ENCODE measurements at regions not wholly inside any gene's neighbourhood (a gene's known extent, or its start where the extent isn't known, plus 50 kb on each side); places are given as distances from the start of the nearest gene placed in this dataset.
A peak's percentile ranks its signal among the peaks of the same experiment; 100 is the strongest.
"Not testable (repeated sequence)": the region's sequence is repeated elsewhere in the genome, so short reads cannot be mapped to it uniquely, and the experiment has no call there.

- Histone ChIP-seq H3K9me3 (ENCODE audit: control insufficient read depth, low read depth, low read length) (peaks cover 5% of the 10 kb centered on the region), H3K9ac (ENCODE audit: low read length) (no peak overlapping the region), H3K27me3 (ENCODE audit: control insufficient read depth, insufficient read depth, low read length) (no peaks in the 10 kb centered on the region), H3K4me3 (ENCODE audit: low read length) (no peak overlapping the region), H3K27ac (ENCODE audit: low read length) (no peak overlapping the region), H3K36me3 (ENCODE audit: control insufficient read depth, low read depth, low read length) (no peaks in the 10 kb centered on the region), H3K4me1 (ENCODE audit: control insufficient read depth, low read depth, low read length) (peaks cover 39% of the 10 kb centered on the region)
These were observed 128.2 kb downstream of the SLC7A11 start for GRCh38 chr4:138113819-138114400.

GRCh38 chr4:138112890-138113289 lies 129.3 kb downstream of the SLC7A11 start:
- not testable (repeated sequence) for H3K27me3 ChIP-seq (ENCODE audit: control insufficient read depth, insufficient read depth, low read length); H3K27ac ChIP-seq (ENCODE audit: low read length); H3K9ac ChIP-seq (ENCODE audit: low read length); H3K36me3 ChIP-seq (ENCODE audit: control insufficient read depth, low read depth, low read length)
- Histone ChIP-seq H3K4me3 (ENCODE audit: low read length) (peak overlapping the region; percentile 5), H3K9me3 (ENCODE audit: control insufficient read depth, low read depth, low read length) (peaks cover 10% of the 10 kb centered on the region), H3K4me1 (ENCODE audit: control insufficient read depth, low read depth, low read length) (peaks cover 39% of the 10 kb centered on the region)

GRCh38 chr4:138112389-138112788 lies 129.8 kb downstream of the SLC7A11 start:
- Histone ChIP-seq H3K9ac (ENCODE audit: low read length) (no peak overlapping the region), H3K27me3 (ENCODE audit: control insufficient read depth, insufficient read depth, low read length) (no peaks in the 10 kb centered on the region), H3K4me3 (ENCODE audit: low read length) (peak overlapping the region; percentile 5), H3K36me3 (ENCODE audit: control insufficient read depth, low read depth, low read length) (no peaks in the 10 kb centered on the region), H3K9me3 (ENCODE audit: control insufficient read depth, low read depth, low read length) (peaks cover 10% of the 10 kb centered on the region), H3K4me1 (ENCODE audit: control insufficient read depth, low read depth, low read length) (peaks cover 39% of the 10 kb centered on the region), H3K27ac (ENCODE audit: low read length) (no peak overlapping the region)

GRCh38 chr4:138111462-138112000 lies 130.6 kb downstream of the SLC7A11 start:
- Histone ChIP-seq H3K27ac (ENCODE audit: low read length) (no peak overlapping the region), H3K36me3 (ENCODE audit: control insufficient read depth, low read depth, low read length) (no peaks in the 10 kb centered on the region), H3K9ac (ENCODE audit: low read length) (no peak overlapping the region), H3K4me1 (ENCODE audit: control insufficient read depth, low read depth, low read length) (peaks cover 39% of the 10 kb centered on the region), H3K9me3 (ENCODE audit: control insufficient read depth, low read depth, low read length) (peaks cover 10% of the 10 kb centered on the region), H3K4me3 (ENCODE audit: low read length) (peak overlapping the region; percentile 5), H3K27me3 (ENCODE audit: control insufficient read depth, insufficient read depth, low read length) (no peaks in the 10 kb centered on the region)

GRCh38 chr4:138110815-138111214 lies 131.3 kb downstream of the SLC7A11 start:
- Histone ChIP-seq H3K9ac (ENCODE audit: low read length) (no peak overlapping the region), H3K36me3 (ENCODE audit: control insufficient read depth, low read depth, low read length) (no peaks in the 10 kb centered on the region), H3K27ac (ENCODE audit: low read length) (no peak overlapping the region), H3K4me3 (ENCODE audit: low read length) (no peak overlapping the region), H3K4me1 (ENCODE audit: control insufficient read depth, low read depth, low read length) (peaks cover 39% of the 10 kb centered on the region), H3K27me3 (ENCODE audit: control insufficient read depth, insufficient read depth, low read length) (no peaks in the 10 kb centered on the region), H3K9me3 (ENCODE audit: control insufficient read depth, low read depth, low read length) (peaks cover 10% of the 10 kb centered on the region)

GRCh38 chr4:138107023-138107422 lies 135.1 kb downstream of the SLC7A11 start:
- no peak overlapping the region for H3K9ac ChIP-seq (ENCODE audit: low read length)
- no peaks in the 10 kb centered on the region for H3K27me3 ChIP-seq (ENCODE audit: control insufficient read depth, insufficient read depth, low read length)
- peaks cover 10% of the 10 kb centered on the region for H3K9me3 ChIP-seq (ENCODE audit: control insufficient read depth, low read depth, low read length)
- H3K36me3 ChIP-seq (ENCODE audit: control insufficient read depth, low read depth, low read length): no peaks in the 10 kb centered on the region
- H3K27ac ChIP-seq (ENCODE audit: low read length): no peak overlapping the region
- H3K4me3 ChIP-seq (ENCODE audit: low read length): no peak overlapping the region
- H3K4me1 ChIP-seq (ENCODE audit: control insufficient read depth, low read depth, low read length): peaks cover 15% of the 10 kb centered on the region

- no peaks in the 10 kb centered on the region for H3K36me3 ChIP-seq (ENCODE audit: control insufficient read depth, low read depth, low read length)
- no peak overlapping the region for H3K27ac ChIP-seq (ENCODE audit: low read length)
- H3K4me3 ChIP-seq (ENCODE audit: low read length): no peak overlapping the region
- H3K27me3 ChIP-seq (ENCODE audit: control insufficient read depth, insufficient read depth, low read length): no peaks in the 10 kb centered on the region
- H3K4me1 ChIP-seq (ENCODE audit: control insufficient read depth, low read depth, low read length): peaks cover 8% of the 10 kb centered on the region
- H3K9ac ChIP-seq (ENCODE audit: low read length): no peak overlapping the region
- peaks cover 10% of the 10 kb centered on the region for H3K9me3 ChIP-seq (ENCODE audit: control insufficient read depth, low read depth, low read length)
These were observed 136.8 kb downstream of the SLC7A11 start for GRCh38 chr4:138105331-138105730.

- no peaks in the 10 kb centered on the region for H3K36me3 ChIP-seq (ENCODE audit: control insufficient read depth, low read depth, low read length)
- H3K9me3 ChIP-seq (ENCODE audit: control insufficient read depth, low read depth, low read length): peaks cover 10% of the 10 kb centered on the region
- H3K27ac ChIP-seq (ENCODE audit: low read length): no peak overlapping the region
- no peak overlapping the region for H3K4me3 ChIP-seq (ENCODE audit: low read length)
- no peaks in the 10 kb centered on the region for H3K27me3 ChIP-seq (ENCODE audit: control insufficient read depth, insufficient read depth, low read length)
- H3K9ac ChIP-seq (ENCODE audit: low read length): no peak overlapping the region
- H3K4me1 ChIP-seq (ENCODE audit: control insufficient read depth, low read depth, low read length): peaks cover 8% of the 10 kb centered on the region
These were observed 137.9 kb downstream of the SLC7A11 start for GRCh38 chr4:138104284-138104680.

- Histone ChIP-seq H3K9me3 (ENCODE audit: control insufficient read depth, low read depth, low read length) (peaks cover 4% of the 10 kb centered on the region), H3K36me3 (ENCODE audit: control insufficient read depth, low read depth, low read length) (no peaks in the 10 kb centered on the region), H3K4me3 (ENCODE audit: low read length) (no peak overlapping the region), H3K9ac (ENCODE audit: low read length) (no peak overlapping the region), H3K27me3 (ENCODE audit: control insufficient read depth, insufficient read depth, low read length) (no peaks in the 10 kb centered on the region), H3K4me1 (ENCODE audit: control insufficient read depth, low read depth, low read length) (peaks cover 8% of the 10 kb centered on the region), H3K27ac (ENCODE audit: low read length) (no peak overlapping the region)
These were observed 138.4 kb downstream of the SLC7A11 start for GRCh38 chr4:138103597-138104283.

- Histone ChIP-seq H3K27ac (ENCODE audit: low read length) (no peak overlapping the region), H3K9ac (ENCODE audit: low read length) (no peak overlapping the region), H3K36me3 (ENCODE audit: control insufficient read depth, low read depth, low read length) (no peaks in the 10 kb centered on the region), H3K27me3 (ENCODE audit: control insufficient read depth, insufficient read depth, low read length) (no peaks in the 10 kb centered on the region), H3K4me1 (ENCODE audit: control insufficient read depth, low read depth, low read length) (peaks cover 8% of the 10 kb centered on the region), H3K9me3 (ENCODE audit: control insufficient read depth, low read depth, low read length) (no peaks in the 10 kb centered on the region), H3K4me3 (ENCODE audit: low read length) (no peak overlapping the region)
These were observed 142.8 kb downstream of the SLC7A11 start for GRCh38 chr4:138099385-138099784.

GRCh38 chr4:138097912-138098600 lies 144.1 kb downstream of the SLC7A11 start:
- peaks cover 8% of the 10 kb centered on the region for H3K4me1 ChIP-seq (ENCODE audit: control insufficient read depth, low read depth, low read length)
- H3K9me3 ChIP-seq (ENCODE audit: control insufficient read depth, low read depth, low read length): no peaks in the 10 kb centered on the region
- no peak overlapping the region for H3K27ac ChIP-seq (ENCODE audit: low read length)
- no peak overlapping the region for H3K4me3 ChIP-seq (ENCODE audit: low read length)
- H3K9ac ChIP-seq (ENCODE audit: low read length): no peak overlapping the region
- H3K36me3 ChIP-seq (ENCODE audit: control insufficient read depth, low read depth, low read length): no peaks in the 10 kb centered on the region
- no peaks in the 10 kb centered on the region for H3K27me3 ChIP-seq (ENCODE audit: control insufficient read depth, insufficient read depth, low read length)
